Endothelial cell (in vitro differentiated cells): ENCODE measurements at regions not wholly inside any gene's neighbourhood (a gene's known extent, or its start where the extent isn't known, plus 50 kb on each side); places are given as distances from the start of the nearest gene placed in this dataset.

Experiments
- DNase-seq: peaks from one replicate; pipeline ENCODE4 v3.0.0; 2021; ENCODE audit warnings: low spot score
- H3K27ac Mint-ChIP-seq: one replicate; pipeline ENCODE4 v1.8.0; 2021; ENCODE audit warnings: mixed read lengths, inconsistent platforms; ENCODE audit not compliant: unreplicated experiment
- H3K27me3 Mint-ChIP-seq: one replicate; pipeline ENCODE4 v1.8.0; 2021; ENCODE audit warnings: mild to moderate bottlenecking, moderate library complexity, mixed read lengths, inconsistent platforms; ENCODE audit not compliant: unreplicated experiment
- H3K36me3 Mint-ChIP-seq: one replicate; pipeline ENCODE4 v1.8.0; 2021; ENCODE audit warnings: mild to moderate bottlenecking, low read depth, mixed read lengths, inconsistent platforms; ENCODE audit not compliant: unreplicated experiment
- H3K4me1 Mint-ChIP-seq: one replicate; pipeline ENCODE4 v1.8.0; 2021; ENCODE audit warnings: mild to moderate bottlenecking, mixed read lengths, inconsistent platforms; ENCODE audit not compliant: unreplicated experiment
- H3K4me3 Mint-ChIP-seq: one replicate; pipeline ENCODE4 v1.8.0; 2021; ENCODE audit warnings: mild to moderate bottlenecking, mixed read lengths, inconsistent platforms; ENCODE audit not compliant: unreplicated experiment
- H3K9me3 Mint-ChIP-seq: one replicate; pipeline ENCODE4 v1.8.0; 2021; ENCODE audit warnings: mixed read lengths, inconsistent platforms; ENCODE audit not compliant: unreplicated experiment
- TF ChIP-seq, protein P1 (sequence below): fragments of 200-600 bp; sonication (generic); IDR thresholded peaks from one replicate; pipeline ENCODE4 v1.5.0; 2021; ENCODE audit warnings: antibody characterized with exemption; ENCODE audit not compliant: unreplicated experiment

DNA sequence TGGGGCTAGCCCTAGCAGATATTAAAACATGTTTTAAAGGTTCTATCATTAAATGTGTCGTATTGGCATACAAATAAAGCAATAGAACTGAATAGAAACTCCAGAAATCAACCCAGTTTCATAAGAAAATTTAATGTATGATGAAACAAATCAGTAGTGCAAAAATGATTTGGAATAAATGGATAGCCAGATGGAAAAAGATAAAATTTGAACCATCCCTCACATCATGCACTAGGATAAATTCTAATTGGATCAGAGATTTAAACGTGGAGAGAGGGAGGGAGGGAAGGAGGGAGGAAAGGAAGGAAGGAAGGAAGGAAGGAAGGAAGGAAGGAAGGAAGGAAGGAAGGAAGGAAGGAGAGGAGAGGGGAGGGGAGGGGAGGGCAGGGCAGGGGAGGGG lies 235.3 kb downstream of the SEC61B start:
- Mint-ChIP-seq H3K36me3 (no peaks in the 10 kb centered on the region), H3K27me3 (no peaks in the 10 kb centered on the region), H3K4me3 (no peak overlapping the region), H3K9me3 (no peaks in the 10 kb centered on the region), H3K27ac (no peak overlapping the region), H3K4me1 (no peaks in the 10 kb centered on the region)
- TF ChIP-seq, protein P1, sequence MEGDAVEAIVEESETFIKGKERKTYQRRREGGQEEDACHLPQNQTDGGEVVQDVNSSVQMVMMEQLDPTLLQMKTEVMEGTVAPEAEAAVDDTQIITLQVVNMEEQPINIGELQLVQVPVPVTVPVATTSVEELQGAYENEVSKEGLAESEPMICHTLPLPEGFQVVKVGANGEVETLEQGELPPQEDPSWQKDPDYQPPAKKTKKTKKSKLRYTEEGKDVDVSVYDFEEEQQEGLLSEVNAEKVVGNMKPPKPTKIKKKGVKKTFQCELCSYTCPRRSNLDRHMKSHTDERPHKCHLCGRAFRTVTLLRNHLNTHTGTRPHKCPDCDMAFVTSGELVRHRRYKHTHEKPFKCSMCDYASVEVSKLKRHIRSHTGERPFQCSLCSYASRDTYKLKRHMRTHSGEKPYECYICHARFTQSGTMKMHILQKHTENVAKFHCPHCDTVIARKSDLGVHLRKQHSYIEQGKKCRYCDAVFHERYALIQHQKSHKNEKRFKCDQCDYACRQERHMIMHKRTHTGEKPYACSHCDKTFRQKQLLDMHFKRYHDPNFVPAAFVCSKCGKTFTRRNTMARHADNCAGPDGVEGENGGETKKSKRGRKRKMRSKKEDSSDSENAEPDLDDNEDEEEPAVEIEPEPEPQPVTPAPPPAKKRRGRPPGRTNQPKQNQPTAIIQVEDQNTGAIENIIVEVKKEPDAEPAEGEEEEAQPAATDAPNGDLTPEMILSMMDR, result no peak
- no peak for DNase-seq

DNA sequence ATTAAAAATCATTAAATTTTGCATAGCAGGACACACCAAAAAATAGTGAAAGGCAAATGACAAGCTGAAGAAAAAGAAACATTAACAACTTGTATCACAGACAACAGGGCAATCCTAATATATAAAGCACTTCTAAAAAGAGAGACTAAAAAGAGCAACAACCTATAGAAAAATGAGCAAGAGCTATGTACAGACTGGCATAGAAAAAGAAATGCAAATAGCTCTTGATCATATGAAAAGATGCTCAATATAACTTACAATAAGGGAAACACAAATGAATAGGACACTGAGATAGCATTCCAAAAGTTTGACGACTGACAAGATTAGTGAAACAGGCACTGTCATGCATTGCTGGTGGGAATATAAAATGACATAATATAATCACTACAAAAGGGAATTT lies 235.9 kb downstream of the SEC61B start:
- H3K4me3 Mint-ChIP-seq, result no peak overlapping the region

DNA sequence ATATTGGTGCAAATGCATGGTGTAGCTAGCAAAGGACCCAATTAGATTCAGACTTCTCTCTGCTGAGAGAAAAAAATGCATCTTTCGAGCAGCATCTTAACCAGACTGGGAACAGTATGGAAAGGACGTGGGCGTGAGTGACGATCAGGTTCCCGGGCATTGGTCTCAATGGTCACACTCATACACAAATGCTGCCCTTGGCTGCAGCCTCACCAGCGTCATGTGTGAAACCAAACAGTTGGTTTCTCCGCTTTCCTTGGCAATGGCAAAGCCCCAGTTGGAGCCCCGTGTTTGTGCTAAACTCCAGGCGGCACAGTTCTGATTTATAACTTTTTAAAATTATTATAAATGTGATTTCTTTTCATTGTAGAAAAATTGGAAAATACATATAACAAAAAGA lies 237.8 kb downstream of the SEC61B start:
- H3K9me3 Mint-ChIP-seq, result no peaks in the 10 kb centered on the region
- no peak overlapping the region for H3K27ac Mint-ChIP-seq
- no peak overlapping the region for H3K4me3 Mint-ChIP-seq
- H3K36me3 Mint-ChIP-seq, result no peaks in the 10 kb centered on the region
- H3K4me1 Mint-ChIP-seq, result no peaks in the 10 kb centered on the region
- no peak for DNase-seq
- no peaks in the 10 kb centered on the region for H3K27me3 Mint-ChIP-seq
- TF ChIP-seq, protein P1, result no peak

More for the DNA sequence above, 235.9 kb downstream of the SEC61B start:
- Mint-ChIP-seq H3K27ac (no peak overlapping the region), H3K36me3 (no peaks in the 10 kb centered on the region), H3K4me1 (no peaks in the 10 kb centered on the region), H3K27me3 (no peaks in the 10 kb centered on the region), H3K9me3 (no peaks in the 10 kb centered on the region)
- no peak for DNase-seq
- TF ChIP-seq, protein P1, result no peak

DNA sequence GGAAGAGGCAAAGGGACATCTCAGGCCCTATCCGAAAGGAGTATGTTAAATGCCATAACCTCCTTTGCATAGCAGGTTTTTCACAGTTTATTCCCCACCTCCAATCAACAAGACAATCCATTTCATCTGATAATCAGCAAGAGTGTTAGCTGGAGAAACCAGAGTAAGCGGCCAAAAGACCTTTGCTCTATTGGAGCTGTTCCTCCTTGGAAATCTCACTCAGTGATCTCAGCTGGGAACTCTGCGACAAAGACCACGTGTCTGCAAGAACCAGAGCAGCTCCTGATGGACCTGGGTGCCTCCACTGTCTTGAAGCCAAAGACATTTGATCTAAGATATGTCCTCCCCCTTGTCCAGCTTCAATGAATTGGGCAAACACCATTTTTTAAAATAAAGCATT lies 241.0 kb downstream of the SEC61B start:
- Mint-ChIP-seq H3K9me3 (no peaks in the 10 kb centered on the region), H3K27me3 (no peaks in the 10 kb centered on the region), H3K36me3 (no peaks in the 10 kb centered on the region), H3K27ac (no peak overlapping the region), H3K4me1 (peaks cover 3% of the 10 kb centered on the region), H3K4me3 (no peak overlapping the region)
- DNase-seq, result no peak
- TF ChIP-seq, protein P1, result no peak

DNA sequence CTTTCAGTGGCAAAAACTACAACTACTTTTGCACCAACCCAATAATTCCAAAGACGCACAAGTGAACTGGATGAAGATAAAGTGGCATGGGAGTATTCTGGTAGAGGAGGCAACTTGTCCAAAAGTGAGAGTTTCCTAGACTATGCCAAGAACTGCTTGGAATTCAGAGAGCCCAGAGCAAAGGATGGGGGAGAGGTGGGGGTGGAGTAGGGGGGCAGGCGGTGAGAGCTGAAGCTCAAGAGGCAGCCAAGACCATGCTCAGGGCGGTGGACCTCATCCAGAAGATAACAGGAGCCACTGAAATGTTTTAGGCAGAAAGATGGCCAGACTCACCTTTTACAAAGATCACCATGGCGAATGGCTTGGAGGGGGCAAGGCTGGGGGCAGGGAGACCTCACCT lies 242.5 kb downstream of the SEC61B start:
- Mint-ChIP-seq H3K27ac (no peak overlapping the region), H3K27me3 (no peaks in the 10 kb centered on the region), H3K4me3 (no peak overlapping the region)

More for the DNA sequence above, 242.5 kb downstream of the SEC61B start:
- TF ChIP-seq, protein P1, result no peak
- H3K4me1 Mint-ChIP-seq, result peaks cover 3% of the 10 kb centered on the region
- no peaks in the 10 kb centered on the region for H3K36me3 Mint-ChIP-seq
- no peak for DNase-seq
- H3K9me3 Mint-ChIP-seq, result no peaks in the 10 kb centered on the region
